Neuronal stem cell (in vitro differentiated cells): ENCODE measurements at regions not wholly inside any gene's neighbourhood (a gene's known extent, or its start where the extent isn't known, plus 50 kb on each side); places are given as distances from the start of the nearest gene placed in this dataset.
A peak's percentile ranks its signal among the peaks of the same experiment; 100 is the strongest.

Experiments
- DNase-seq: peaks from one replicate; pipeline ENCODE4 v3.0.0-alpha.2; 2013; ENCODE audit warnings: low spot score
- H2AFZ ChIP-seq: one replicate; pipeline ENCODE4 v1.6.1; 2013; ENCODE audit warnings: mild to moderate bottlenecking, low read length, inconsistent platforms
- H2AK5ac ChIP-seq: 2 replicates; pipeline ENCODE4 v1.6.1; 2013; ENCODE audit warnings: low read depth, mild to moderate bottlenecking, inconsistent platforms, low read length, moderate library complexity, mixed read lengths
- H2BK120ac ChIP-seq: 2 replicates; pipeline ENCODE4 v1.6.1; 2013; ENCODE audit warnings: low read depth, mild to moderate bottlenecking, inconsistent platforms, low read length, moderate library complexity, mixed read lengths
- H2BK12ac ChIP-seq: one replicate; pipeline ENCODE4 v1.6.1; 2013; ENCODE audit warnings: low read length, inconsistent platforms
- H2BK15ac ChIP-seq: 2 replicates; pipeline ENCODE4 v1.6.1; 2013; ENCODE audit warnings: mild to moderate bottlenecking, low read length, inconsistent platforms, mixed read lengths
- H2BK5ac ChIP-seq: one replicate; pipeline ENCODE4 v1.6.1; 2013; ENCODE audit warnings: inconsistent platforms, mild to moderate bottlenecking, low read length, moderate library complexity
- H3K14ac ChIP-seq: one replicate; pipeline ENCODE4 v1.6.1; 2013; ENCODE audit warnings: low read length, inconsistent platforms
- H3K18ac ChIP-seq: 2 replicates; pipeline ENCODE4 v1.6.1; 2013; ENCODE audit warnings: low read length, inconsistent platforms
- H3K23ac ChIP-seq: 2 replicates; pipeline ENCODE4 v1.6.1; 2013; ENCODE audit warnings: low read depth, mild to moderate bottlenecking, mixed read lengths, low read length, inconsistent platforms; ENCODE audit not compliant: poor library complexity
- H3K27ac ChIP-seq: replicated peaks from 3 replicates; pipeline ENCODE4 v1.5.1; 2013; ENCODE audit warnings: low read length, inconsistent platforms
- H3K27me3 ChIP-seq, 3 experiments: 2 replicates each; pipeline ENCODE4 v1.6.1; 2013; ENCODE audit warnings: low read length in 3 of 3, mild to moderate bottlenecking in 2 of 3, inconsistent platforms in 1 of 3, low read depth in 1 of 3, mixed read lengths in 1 of 3, moderate library complexity in 1 of 3; ENCODE audit not compliant: control insufficient read depth in 3 of 3, insufficient read depth in 3 of 3
- H3K36me3 ChIP-seq, 2 donors: replicated peaks in 1 of 2; 2 replicates each; pipeline ENCODE4 v1.6.1; 2013; ENCODE audit warnings: low read length in 2 of 2; ENCODE audit not compliant: control insufficient read depth in 2 of 2, insufficient read depth in 2 of 2
- H3K4ac ChIP-seq: 2 replicates; pipeline ENCODE4 v1.6.1; 2013; ENCODE audit warnings: inconsistent platforms, mild to moderate bottlenecking, low read length, moderate library complexity
- H3K4me1 ChIP-seq, 2 donors: 1 replicate in 1 of 2; 2 replicates in 1 of 2; pipeline ENCODE4 v1.6.1; 2013; ENCODE audit warnings: low read length in 2 of 2, low read depth in 1 of 2; ENCODE audit not compliant: control insufficient read depth in 2 of 2, insufficient read depth in 1 of 2
- H3K4me2 ChIP-seq: one replicate; pipeline ENCODE4 v1.6.1; 2013; ENCODE audit warnings: mild to moderate bottlenecking, low read length, inconsistent platforms; ENCODE audit not compliant: insufficient read depth, poor library complexity, severe bottlenecking
- H3K4me3 ChIP-seq, 2 donors: 2 replicates each; pipeline ENCODE4 v1.5.1; 2013; ENCODE audit warnings: low read length in 2 of 2, mild to moderate bottlenecking in 2 of 2, inconsistent platforms in 1 of 2, moderate library complexity in 1 of 2
- H3K79me1 ChIP-seq: one replicate; pipeline ENCODE4 v1.6.1; 2013; ENCODE audit warnings: low read depth, mild to moderate bottlenecking, inconsistent platforms, low read length, moderate library complexity
- H3K9ac ChIP-seq: one replicate; pipeline ENCODE4 v1.6.1; 2013; ENCODE audit warnings: mild to moderate bottlenecking, low read depth, low read length, inconsistent platforms; ENCODE audit not compliant: poor library complexity
- H3K9me3 ChIP-seq, 2 donors: replicated peaks in 1 of 2; 2 replicates each; pipeline versions ENCODE3 to v1.6.1; 2013; ENCODE audit warnings: low read length in 2 of 2, mild to moderate bottlenecking in 2 of 2, inconsistent platforms in 1 of 2, low read depth in 1 of 2, mixed read lengths in 1 of 2, moderate library complexity in 1 of 2; ENCODE audit not compliant: control insufficient read depth in 2 of 2, insufficient read depth in 1 of 2
- H4K8ac ChIP-seq: one replicate; pipeline ENCODE4 v1.6.1; 2013; ENCODE audit warnings: low read depth, mild to moderate bottlenecking, inconsistent platforms, low read length, moderate library complexity
- H4K91ac ChIP-seq: one replicate; pipeline ENCODE4 v1.6.1; 2013; ENCODE audit warnings: low read length, low read depth, mild to moderate bottlenecking, inconsistent platforms; ENCODE audit not compliant: poor library complexity
- WGBS, 2 donors: extraction: QIAGEN DNeasy Blood & Tissue Kit; methylation state at CpG; one replicate each; pipeline ENCODE4 v1.1.7; 2013; ENCODE audit warnings: missing lambda C conversion rate in 2 of 2, mixed read lengths in 1 of 2; ENCODE audit not compliant: insufficient read length in 2 of 2, insufficient replicate concordance in 1 of 2; ENCODE audit errors: extremely low coverage in 2 of 2; 5-methylcytosine and 5-hydroxymethylcytosine counted together

DNA sequence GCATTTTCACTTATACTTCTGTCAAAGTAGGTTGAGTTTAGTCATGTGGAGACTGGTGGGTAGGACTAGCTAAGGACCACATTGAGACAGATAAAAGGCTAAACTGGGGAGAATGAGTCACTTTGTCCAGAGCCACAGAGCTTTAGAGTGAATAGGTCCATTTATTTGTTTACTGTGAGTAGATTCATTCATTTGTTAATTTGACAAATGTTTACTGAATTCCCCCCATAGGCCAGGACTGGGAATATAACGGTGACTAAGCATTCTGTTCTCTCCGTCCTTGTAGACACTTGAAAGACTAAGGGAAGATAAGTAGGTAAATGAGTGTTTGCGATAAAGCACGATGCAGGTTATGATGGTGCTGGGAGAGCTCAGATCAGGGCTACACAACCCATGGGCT, 699.7 kb upstream of the ID4 start:
- Histone ChIP-seq H3K4ac (no peak overlapping the region), H2BK120ac (no peak overlapping the region), H2BK12ac (no peak overlapping the region), H3K4me1 (no peaks in the 10 kb centered on the region), H3K18ac (no peak overlapping the region), H3K4me3 (no peak overlapping the region), H3K23ac (no peak overlapping the region), H2BK15ac (no peak overlapping the region), H3K9ac (no peak overlapping the region), H4K8ac (no peak overlapping the region), H2AFZ (no peak overlapping the region), H3K9me3 (no peaks in the 10 kb centered on the region), H3K79me1 (no peaks in the 10 kb centered on the region), H3K27ac (no peak overlapping the region), H2AK5ac (no peak overlapping the region), H3K36me3 (no peaks in the 10 kb centered on the region), H4K91ac (no peak overlapping the region), H3K14ac (no peak overlapping the region), H3K4me2 (no peak overlapping the region), H3K27me3 (no peaks in the 10 kb centered on the region), H2BK5ac (no peak overlapping the region)
- no CpG with 5 or more reads among the region's 4 CpGs for WGBS, 2 donors
- DNase-seq, result no peak

DNA sequence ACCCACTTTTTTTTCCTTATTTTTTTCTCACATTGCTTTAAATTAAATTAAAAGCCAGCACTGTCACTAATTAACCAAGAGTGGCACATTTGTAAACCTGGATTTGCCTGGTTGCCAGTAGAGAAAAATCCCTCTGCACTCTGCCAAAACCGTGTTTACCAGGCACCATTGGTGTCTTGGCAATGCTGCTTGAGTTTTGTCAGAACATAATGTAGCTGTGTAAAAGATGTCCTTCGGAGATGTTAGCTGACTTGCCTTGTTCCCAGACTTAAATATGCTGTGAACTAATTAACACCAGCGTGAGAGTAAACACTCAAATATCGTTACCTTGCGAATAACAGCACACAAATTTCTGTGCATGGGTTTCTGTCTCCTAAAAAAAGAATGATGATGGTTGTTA, 694.9 kb upstream of the ID4 start:
- no peak overlapping the region for H2BK12ac ChIP-seq
- H2AFZ ChIP-seq, result no peak overlapping the region
- H3K9ac ChIP-seq, result no peak overlapping the region
- no peak overlapping the region for H2BK5ac ChIP-seq
- no CpG with 5 or more reads among the region's 5 CpGs for WGBS, 2 donors
- H3K4me1 ChIP-seq, result peaks cover 0 to 3% of the 10 kb centered on the region in 2 donors
- H4K8ac ChIP-seq, result no peak overlapping the region
- H3K36me3 ChIP-seq, result no peaks in the 10 kb centered on the region
- H3K4me2 ChIP-seq, result no peak overlapping the region
- no peak overlapping the region for H3K4ac ChIP-seq
- H3K18ac ChIP-seq, result no peak overlapping the region
- H2AK5ac ChIP-seq, result no peak overlapping the region
- no peaks in the 10 kb centered on the region for H3K27me3 ChIP-seq
- no peak overlapping the region for H2BK15ac ChIP-seq
- H3K4me3 ChIP-seq, result no peak overlapping the region
- DNase-seq, result no peak
- no peak overlapping the region for H2BK120ac ChIP-seq
- no peaks in the 10 kb centered on the region for H3K9me3 ChIP-seq
- no peak overlapping the region for H4K91ac ChIP-seq
- H3K14ac ChIP-seq, result no peak overlapping the region
- no peak overlapping the region for H3K23ac ChIP-seq
- H3K79me1 ChIP-seq, result no peaks in the 10 kb centered on the region
- no peak overlapping the region for H3K27ac ChIP-seq

DNA sequence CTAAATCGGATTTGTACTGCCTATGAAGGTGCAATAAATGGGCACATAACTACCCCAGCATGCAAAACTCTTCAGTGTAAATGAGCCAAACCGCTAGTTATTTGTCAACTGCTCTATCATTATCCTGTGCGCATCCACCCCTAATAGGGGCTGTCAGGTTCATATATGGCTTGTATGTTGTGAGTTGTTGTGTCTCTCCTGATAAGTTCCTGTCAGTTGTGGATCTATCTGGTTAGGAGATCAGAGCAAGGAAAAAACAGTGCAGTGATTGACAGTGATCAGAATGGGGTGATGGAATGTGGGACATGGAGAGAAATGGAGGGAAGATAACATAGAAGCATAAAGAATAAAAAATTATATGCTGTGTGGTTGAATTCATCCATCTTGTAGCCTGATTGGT, 686.9 kb upstream of the ID4 start:
- Histone ChIP-seq H2BK15ac (no peak overlapping the region), H3K4ac (no peak overlapping the region)
- no CpG with 5 or more reads among the region's 3 CpGs for WGBS, 2 donors

DNA sequence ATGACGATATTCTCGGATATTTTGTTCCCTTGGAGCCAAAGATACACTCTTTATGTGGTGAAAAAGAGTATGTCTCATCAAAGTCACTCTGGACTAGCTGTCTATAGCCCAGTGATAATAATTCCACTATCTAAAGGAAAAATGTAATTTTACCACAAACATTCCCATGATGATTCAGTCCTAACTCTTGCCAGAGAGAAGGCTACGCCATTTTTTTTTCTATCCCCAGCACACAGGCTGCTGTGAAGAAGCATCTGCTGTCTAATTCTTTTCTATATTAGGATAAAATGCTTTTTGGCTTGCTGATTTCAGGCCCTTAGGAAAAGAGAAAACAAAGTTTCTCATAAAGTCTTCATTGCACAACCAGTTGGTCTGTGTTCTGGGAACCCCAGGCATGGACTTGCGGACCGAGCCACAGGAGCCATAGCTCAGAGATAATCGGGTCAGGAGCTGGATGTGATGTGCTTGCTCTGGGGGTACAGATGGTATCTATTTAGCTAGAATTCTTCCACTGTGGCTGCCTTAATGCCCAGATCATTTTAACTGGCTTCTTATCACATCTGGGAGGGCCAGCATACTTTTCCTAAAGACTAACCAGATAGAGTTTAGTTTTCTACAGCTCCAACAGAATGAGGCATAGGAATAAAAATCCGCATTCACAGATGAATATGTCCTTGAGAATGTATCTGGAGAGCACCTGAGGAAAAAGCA, 683.7 kb upstream of the ID4 start:
- Histone ChIP-seq H3K36me3 (no peaks in the 10 kb centered on the region), H2BK5ac (no peak overlapping the region), H2BK12ac (no peak overlapping the region), H3K14ac (no peak overlapping the region), H3K27me3 (no peaks in the 10 kb centered on the region), H2AFZ (peak overlapping the region; percentile 51), H3K9me3 (no peaks in the 10 kb centered on the region), H3K27ac (no peak overlapping the region), H3K18ac (no peak overlapping the region), H3K4me2 (no peak overlapping the region), H4K91ac (no peak overlapping the region), H3K4me1 (peaks cover 0 to 2% of the 10 kb centered on the region in 2 donors), H3K23ac (no peak overlapping the region), H3K4me3 (no peak overlapping the region), H3K79me1 (no peaks in the 10 kb centered on the region), H3K9ac (no peak overlapping the region), H4K8ac (no peak overlapping the region), H2BK120ac (no peak overlapping the region), H2AK5ac (no peak overlapping the region), H2BK15ac (no peak overlapping the region), H3K4ac (no peak overlapping the region)
- no CpG with 5 or more reads among the region's 7 CpGs for WGBS, 2 donors
- DNase-seq, result no peak

More for the DNA sequence above, 686.9 kb upstream of the ID4 start:
- DNase-seq, result no peak
- Histone ChIP-seq H3K27me3 (no peaks in the 10 kb centered on the region), H3K4me3 (no peak overlapping the region), H2BK5ac (no peak overlapping the region), H3K4me1 (peaks cover 0 to 3% of the 10 kb centered on the region in 2 donors), H2AFZ (no peak overlapping the region), H2BK12ac (no peak overlapping the region), H3K18ac (no peak overlapping the region), H3K14ac (no peak overlapping the region), H4K91ac (no peak overlapping the region), H2BK120ac (no peak overlapping the region), H3K27ac (no peak overlapping the region), H3K9ac (no peak overlapping the region), H3K36me3 (no peaks in the 10 kb centered on the region), H4K8ac (no peak overlapping the region), H3K79me1 (no peaks in the 10 kb centered on the region), H2AK5ac (no peak overlapping the region), H3K9me3 (no peaks in the 10 kb centered on the region), H3K23ac (no peak overlapping the region), H3K4me2 (no peak overlapping the region)
